HG03442 (cell line): ENCODE measurements at regions not wholly inside any gene's neighbourhood (a gene's known extent, or its start where the extent isn't known, plus 50 kb on each side); places are given as distances from the start of the nearest gene placed in this dataset.
"Not testable (repeated sequence)": the region's sequence is repeated elsewhere in the genome, so short reads cannot be mapped to it uniquely, and the experiment has no call there.

ENCODE experiments used
- ATAC-seq: cut with Tn5 transposase; IDR thresholded peaks from one replicate; pipeline ENCODE4 v1.9.1; 2021; ENCODE audit warnings: mild to moderate bottlenecking, moderate library complexity; ENCODE audit not compliant: unreplicated experiment

GRCh38 chr22:47329727-47330650 lies 567.5 kb downstream of the TBC1D22A start:
- no peak for ATAC-seq

DNA sequence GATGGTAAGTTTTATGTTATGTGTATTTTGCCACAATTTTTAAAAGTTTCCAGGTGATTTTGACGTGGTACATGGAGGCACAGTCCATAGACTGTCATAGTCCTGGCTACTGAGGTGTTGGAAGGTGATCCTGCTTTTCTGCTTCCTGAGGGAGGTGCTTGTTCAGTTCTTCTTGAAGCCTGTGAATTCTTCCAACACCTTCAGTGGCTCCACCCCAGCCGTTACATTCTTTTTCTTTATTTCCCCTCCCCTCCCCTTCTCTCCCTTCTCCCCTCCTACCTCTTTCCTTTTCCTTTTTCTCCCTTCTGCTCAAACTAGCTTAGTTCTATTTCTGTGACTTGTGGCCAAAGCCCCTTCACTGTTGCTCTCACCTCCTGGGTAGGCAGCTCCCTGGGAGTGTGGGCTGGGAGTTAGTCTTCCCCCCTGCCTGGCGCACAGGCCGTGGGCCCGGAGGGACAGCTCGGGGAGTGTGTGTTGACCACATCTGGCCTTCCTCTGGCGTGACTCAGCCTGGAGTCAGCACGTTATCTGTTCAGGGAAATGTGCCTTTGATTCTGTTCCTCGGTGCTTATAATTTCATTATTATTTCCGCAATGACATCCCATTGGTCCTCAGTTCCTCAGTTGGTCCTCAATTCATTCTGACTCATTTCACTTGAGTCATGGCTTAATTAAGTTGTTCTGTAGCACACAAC lies 566.2 kb downstream of the TBC1D22A start:
- no peak for ATAC-seq

DNA sequence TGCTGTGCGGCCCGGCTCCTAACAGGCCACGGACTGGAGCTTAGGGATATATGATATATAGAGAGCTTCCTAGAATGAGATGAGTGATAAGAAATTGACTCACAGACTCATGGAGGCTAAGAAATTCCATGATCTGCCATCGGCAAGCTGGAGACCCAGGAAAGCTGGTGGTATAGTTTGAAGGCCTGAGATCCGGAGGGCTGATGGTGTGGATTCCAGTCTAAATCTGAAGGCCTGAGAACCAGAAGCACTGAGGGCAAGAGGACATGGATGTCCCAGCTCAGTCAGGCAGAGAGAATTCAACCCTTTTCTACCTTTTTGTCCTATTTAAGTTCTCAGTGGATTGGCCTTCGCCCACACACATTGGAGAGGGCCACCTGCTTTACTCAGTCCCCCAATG lies 564.8 kb downstream of the TBC1D22A start:
- no peak for ATAC-seq

DNA sequence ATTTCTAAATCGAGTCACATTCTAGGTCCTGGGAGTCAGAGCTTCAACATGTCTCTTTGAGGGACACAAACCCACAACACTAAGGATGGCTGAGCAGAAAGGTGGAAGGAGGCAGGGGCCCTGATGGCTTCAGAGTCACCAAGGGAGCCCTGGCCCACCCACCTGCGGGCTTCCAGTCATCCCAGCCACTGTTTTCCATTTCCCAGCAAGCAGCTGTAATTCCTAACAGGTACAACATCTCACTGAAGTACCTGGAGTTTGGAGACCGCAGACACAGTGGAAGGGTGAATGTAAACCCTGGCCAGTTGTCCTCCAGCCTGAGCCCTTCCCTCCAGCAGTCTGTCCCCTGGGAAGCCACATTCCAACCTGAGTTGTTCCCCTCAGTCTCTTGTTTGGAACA lies 562.8 kb downstream of the TBC1D22A start:
- no peak for ATAC-seq

GRCh38 chr22:47324435-47324990 lies 562.1 kb downstream of the TBC1D22A start:
- ATAC-seq: no peak

DNA sequence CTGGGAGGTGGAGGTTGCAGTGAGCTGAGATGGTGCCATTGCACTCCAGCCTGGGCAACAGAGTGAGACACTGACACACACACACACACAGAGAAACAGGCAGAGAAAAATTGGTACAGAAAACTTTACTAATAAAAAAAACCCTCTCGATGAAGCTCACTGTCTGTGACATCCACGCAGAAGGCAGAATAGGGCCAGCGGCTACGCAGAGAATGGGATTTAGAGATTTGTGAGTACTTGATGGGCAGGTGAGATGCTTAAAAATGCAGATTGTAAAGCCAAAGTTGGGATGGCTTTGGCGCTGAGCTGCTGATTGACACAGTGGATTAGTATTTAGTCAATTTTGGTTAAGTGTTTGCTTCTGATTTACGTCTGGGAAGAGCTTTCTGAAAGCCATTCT lies 561.1 kb downstream of the TBC1D22A start:
- ATAC-seq: no peak

DNA sequence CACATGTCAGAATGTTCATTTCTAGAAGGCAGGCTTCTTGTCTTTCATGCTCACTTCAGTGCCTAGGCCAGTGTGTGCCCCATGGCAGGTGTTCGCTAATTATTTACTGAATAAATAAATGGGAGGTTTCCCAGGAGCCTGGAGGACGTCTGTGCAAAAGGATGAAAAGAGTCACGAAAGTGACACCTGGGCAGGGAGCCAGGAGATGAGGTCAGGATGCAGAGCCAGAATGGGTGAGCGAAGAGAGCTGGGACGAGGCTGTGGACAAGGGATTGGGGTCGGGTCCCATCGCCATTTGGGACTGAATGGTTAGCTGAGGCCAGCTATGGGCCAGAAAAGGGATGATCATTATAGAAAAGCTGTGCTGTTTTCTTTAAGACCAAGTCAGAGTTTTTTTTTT lies 560.4 kb downstream of the TBC1D22A start:
- ATAC-seq: no peak

- no peak for ATAC-seq
These were observed 558.1 kb downstream of the TBC1D22A start for GRCh38 chr22:47320560-47320959.

DNA sequence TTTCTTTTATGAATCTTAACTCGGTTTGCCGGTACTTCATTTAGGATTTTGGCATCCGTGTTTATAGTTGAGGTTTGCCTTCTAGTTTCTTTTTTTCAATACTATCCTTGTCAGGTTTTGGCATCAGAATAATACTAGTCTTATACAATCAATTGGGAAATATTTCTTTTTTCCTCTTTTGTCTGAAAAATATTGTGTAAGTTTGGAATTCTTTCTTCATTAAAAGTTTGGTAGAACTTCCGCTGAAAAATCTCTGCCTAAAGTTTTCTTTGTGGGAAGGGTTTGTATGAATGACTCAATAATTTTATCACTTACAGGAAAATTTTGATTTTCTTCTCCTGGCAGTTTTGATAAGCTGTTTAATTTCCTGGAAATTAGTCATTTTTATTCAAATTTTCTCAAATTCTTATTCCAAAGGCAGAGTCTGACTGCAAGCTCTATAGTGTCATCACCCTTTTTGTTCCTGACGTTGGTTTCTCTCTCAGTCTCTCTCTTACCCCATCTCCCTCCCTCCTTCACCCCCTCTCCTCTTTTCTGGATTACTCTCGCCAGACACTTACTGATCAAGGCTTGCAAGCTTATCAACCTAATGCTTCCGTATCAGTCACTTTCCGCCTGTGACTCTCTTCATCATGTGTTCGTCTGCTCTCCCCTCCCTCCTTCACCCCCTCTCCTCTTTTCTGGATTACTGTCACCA lies 555.7 kb downstream of the TBC1D22A start:
- no peak for ATAC-seq

GRCh38 chr22:47315862-47316419 lies 553.5 kb downstream of the TBC1D22A start:
- no peak for ATAC-seq

DNA sequence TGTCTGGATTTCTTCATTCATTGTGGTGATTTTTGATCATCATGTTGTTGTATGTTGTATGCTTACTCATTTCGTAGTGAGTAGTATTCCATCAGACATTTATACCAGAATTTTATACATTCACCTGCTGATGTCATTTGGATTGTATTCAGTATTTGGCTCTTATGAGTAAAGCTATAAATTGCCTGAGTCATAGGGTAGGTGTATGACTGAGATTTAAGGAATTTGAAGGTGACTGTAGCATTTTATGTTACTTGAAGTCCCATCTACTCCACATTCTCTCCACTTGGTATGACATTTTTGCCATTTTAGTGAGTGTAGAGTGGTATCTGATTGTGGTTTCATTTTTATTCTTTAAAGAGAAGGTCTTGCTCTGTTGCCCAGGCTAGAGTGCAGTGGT lies 548.2 kb downstream of the TBC1D22A start:
- no peak for ATAC-seq

GRCh38 chr22:47309946-47310345 lies 547.5 kb downstream of the TBC1D22A start:
- ATAC-seq: no peak

- ATAC-seq: no peak
These were observed 547.0 kb downstream of the TBC1D22A start for GRCh38 chr22:47309476-47309875.

DNA sequence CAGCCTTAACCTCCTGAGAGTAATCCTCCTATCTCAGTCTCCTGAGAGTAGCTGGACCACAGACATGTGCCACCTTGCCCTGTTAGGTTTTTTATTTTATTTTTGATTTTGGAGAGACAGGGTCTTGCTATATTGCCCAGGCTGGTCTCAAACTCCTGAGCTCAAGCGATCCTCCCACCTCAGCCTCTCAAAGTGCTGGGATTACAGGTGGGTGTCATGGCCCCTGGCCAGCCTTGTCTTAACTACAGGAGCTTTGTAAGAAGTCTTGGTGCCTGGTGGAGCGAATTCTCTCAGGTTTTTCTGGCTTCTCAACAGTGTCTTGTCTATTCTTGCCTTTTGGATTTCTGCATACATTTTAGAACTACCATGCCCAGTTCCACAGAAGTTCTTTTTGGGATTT lies 546.4 kb downstream of the TBC1D22A start:
- ATAC-seq: no peak

DNA sequence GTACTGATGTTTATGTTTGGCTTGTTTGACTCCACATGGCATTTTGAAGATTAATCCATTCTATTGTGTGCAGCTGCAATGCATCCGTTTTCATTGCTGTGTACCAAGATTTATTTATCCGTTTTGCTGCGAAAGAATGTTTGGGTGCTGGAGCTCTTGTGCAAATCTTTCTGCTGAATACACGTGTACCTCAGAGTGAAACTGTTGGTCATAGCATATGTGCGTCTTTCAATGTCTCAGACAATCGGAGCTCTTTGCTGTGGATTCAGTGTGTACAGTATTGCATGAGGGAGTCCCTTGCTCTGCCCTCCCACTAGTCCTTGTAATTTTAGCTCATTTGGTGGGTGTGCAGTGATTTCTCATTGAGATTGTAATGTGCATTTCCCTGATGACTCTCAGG lies 545.4 kb downstream of the TBC1D22A start:
- ATAC-seq: no peak

- ATAC-seq: no peak
These were observed 544.9 kb downstream of the TBC1D22A start for GRCh38 chr22:47307326-47307725.

DNA sequence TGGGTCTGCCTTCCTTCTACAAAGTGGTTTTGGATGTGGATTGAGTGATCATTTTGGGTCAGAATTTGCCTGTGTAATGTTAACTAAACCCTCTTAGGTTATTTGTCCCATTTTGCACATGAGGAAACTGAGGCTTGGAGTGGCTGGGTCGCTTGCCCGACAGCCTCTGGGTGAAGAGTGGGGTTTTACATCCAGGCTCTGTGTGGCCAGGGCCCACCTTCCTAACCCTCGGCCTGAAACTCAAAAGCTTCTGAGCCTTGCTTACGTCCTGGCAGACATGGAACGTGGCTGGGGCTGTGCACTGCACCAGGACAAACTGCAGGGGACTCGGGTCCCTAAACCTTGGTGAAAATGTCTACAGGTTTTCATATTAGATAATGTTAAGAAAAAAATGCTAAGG lies 542.4 kb downstream of the TBC1D22A start:
- ATAC-seq: no peak

GRCh38 chr22:47304191-47304831 lies 541.9 kb downstream of the TBC1D22A start:
- ATAC-seq: no peak

DNA sequence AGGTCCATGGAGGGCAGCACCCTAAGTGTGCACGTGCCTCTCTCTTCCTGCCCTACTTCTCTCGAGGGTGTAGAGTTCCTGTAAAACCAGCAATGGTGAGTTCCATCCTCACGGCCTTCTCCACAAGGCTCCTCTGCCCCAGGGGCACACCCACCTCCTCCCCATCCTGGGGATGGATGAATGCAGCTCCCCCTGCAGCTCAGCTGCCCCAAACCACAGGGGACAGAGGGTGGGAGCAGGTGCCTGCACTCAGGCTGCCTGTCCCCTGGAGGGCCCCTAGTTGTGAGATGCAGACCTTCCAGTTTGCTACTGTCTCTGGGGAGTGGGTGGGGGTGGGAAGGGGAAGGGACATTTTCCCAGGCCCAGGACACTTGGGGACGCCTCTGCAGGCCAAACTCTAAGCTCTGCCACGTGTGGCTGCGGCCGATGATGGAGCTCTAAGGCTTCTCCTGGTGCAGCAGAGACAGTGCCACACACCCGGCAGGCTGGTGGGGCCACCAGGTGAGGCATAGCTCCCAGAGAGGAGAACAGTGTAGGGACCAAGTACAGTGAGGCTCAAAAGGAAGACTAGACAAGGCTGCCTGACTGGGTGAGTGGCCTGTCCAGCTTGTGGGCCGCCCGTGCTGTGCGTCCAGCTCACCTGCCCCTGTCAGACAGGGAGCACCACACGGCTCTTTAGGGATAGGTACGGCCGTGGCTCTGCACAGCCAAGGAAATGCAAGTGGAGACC lies 540.9 kb downstream of the TBC1D22A start:
- ATAC-seq: no peak

DNA sequence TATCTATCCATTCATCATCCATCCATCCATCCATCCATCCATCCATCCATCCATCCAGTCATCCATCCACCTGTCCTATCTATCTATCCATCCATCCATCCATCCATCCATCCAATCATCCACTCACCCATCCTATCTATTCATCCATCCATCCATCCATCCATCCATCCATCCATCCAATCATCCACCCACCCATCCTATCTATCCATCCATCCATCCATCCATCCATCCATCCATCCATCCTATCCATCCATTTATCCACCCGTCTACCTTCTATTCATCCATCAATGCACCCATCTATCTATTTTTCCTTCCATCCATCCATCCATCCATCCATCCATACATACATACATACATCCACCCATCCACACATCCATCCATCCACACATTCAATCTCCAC lies 540.1 kb downstream of the TBC1D22A start:
- not testable (repeated sequence) for ATAC-seq
